ENCODE measurements at regions not wholly inside any gene's neighbourhood (a gene's known extent, or its start where the extent isn't known, plus 50 kb on each side); places are given as distances from the start of the nearest gene placed in this dataset.

DNA sequence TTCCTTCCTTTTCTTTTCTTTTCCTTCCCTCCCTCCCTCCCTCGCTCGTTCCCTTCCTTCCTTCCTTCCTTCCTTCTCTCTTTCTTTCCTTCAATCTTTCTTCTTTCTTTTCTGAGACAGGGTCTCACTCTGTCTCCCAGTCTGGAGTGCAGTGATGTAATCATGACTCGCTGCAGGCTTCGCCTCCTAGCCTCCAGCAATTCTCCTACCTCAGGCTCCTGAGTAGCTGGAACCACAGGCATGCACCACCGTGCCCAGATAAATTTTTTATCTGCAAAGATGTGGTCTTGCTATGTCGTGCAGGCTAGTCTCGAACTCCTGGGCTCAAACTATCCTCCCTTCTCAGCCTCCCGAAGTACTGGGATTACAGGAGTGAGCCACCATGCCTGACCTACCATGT is 81.4 kb downstream of the SPATA31C2 start:
- TF ChIP-seq, protein P1, sequence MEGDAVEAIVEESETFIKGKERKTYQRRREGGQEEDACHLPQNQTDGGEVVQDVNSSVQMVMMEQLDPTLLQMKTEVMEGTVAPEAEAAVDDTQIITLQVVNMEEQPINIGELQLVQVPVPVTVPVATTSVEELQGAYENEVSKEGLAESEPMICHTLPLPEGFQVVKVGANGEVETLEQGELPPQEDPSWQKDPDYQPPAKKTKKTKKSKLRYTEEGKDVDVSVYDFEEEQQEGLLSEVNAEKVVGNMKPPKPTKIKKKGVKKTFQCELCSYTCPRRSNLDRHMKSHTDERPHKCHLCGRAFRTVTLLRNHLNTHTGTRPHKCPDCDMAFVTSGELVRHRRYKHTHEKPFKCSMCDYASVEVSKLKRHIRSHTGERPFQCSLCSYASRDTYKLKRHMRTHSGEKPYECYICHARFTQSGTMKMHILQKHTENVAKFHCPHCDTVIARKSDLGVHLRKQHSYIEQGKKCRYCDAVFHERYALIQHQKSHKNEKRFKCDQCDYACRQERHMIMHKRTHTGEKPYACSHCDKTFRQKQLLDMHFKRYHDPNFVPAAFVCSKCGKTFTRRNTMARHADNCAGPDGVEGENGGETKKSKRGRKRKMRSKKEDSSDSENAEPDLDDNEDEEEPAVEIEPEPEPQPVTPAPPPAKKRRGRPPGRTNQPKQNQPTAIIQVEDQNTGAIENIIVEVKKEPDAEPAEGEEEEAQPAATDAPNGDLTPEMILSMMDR (IDR thresholded peaks at IDR 0.05), result no peak
- H3K36me3 ChIP-seq (ENCODE audit: low read depth), result no peaks in the 10 kb centered on the region
- H3K4me3 ChIP-seq, result no peak overlapping the region
- ATAC-seq, result no peak
- intact Hi-C loops (cut with DNase I, micrococcal nuclease), result no loop called here
- no peaks in the 10 kb centered on the region for H3K9me3 ChIP-seq
- no peaks in the 10 kb centered on the region for H3K4me1 ChIP-seq (ENCODE audit: low read depth)
- DNase-seq, result no peak

DNA sequence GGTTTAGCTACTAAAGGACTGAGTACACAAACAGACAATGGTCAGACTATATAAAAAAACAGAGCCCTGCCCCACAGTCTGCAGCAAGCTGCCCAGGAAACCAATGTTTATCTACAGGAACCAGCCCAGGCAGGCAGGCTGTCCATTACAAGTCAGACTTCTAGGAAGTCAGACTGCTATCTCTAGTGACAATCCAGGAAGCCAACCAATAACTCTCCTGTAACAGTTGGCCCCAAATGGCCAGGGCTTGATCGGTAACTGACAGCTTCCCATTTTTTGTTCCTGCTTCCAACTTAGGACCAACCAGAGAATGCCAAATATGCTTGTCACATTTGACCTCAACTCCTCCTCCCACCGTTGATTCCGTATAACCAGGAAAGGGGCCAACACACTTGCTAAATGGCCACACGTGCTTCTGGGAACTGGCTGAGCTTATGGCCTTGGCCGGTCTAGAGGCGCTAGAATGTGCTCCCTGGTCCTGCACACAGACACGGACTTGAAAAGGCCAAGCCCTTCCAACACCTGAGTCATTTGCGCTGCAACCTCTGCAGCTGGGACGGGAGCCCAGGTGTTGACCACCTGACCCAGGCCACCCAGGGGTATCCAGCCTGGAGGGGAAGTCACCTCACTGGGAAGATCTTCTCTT is 79.6 kb upstream of the CDK20 start:
- Histone ChIP-seq H3K36me3 (ENCODE audit: low read depth) (no peaks in the 10 kb centered on the region), H3K4me3 (no peak overlapping the region), H3K4me1 (ENCODE audit: low read depth) (no peaks in the 10 kb centered on the region), H3K9me3 (no peaks in the 10 kb centered on the region)
- intact Hi-C loops (cut with DNase I, micrococcal nuclease), result no loop called here
- no peak for ATAC-seq
- TF ChIP-seq, protein P1 (IDR thresholded peaks at IDR 0.05), result no peak
- DNase-seq, result no peak

DNA sequence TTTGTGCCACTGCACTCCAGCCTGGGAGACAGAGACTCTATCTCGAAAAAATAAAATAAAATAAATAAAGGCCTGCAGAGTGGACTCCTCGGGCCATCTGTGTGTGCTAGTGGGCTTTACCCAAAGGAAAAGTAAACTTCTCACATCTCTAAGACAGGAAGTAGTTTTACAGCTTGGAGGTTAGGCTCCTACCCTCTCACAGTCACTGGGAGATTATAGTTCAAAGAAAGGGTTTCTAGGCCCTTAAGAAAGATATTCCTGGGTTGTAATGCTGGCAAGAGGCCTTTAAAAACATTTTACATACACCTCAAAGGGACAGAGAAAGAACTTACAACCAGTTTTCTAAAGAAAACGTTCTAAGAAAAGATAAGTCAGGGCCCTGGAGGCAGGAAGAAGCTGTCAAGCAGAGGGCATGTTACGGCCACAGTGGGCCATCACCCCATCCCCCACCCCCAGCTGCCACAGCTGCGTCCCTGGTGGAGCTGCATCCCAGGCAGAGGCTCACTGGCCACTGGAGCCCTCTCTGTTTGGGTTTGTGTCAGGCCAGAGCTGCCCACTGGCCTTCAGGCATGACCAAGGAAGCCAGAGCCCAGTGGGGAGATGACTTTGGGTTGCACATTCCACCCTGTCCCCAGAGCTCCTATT is 78.1 kb upstream of the CDK20 start:
- ATAC-seq (no peak), DNase-seq (no peak)
- Histone ChIP-seq H3K36me3 (ENCODE audit: low read depth) (no peaks in the 10 kb centered on the region), H3K9me3 (no peaks in the 10 kb centered on the region), H3K4me1 (ENCODE audit: low read depth) (no peaks in the 10 kb centered on the region), H3K4me3 (no peak overlapping the region)
- intact Hi-C loops (cut with DNase I, micrococcal nuclease), result no loop called here
- TF ChIP-seq, protein P1 (IDR thresholded peaks at IDR 0.05), result no peak

DNA sequence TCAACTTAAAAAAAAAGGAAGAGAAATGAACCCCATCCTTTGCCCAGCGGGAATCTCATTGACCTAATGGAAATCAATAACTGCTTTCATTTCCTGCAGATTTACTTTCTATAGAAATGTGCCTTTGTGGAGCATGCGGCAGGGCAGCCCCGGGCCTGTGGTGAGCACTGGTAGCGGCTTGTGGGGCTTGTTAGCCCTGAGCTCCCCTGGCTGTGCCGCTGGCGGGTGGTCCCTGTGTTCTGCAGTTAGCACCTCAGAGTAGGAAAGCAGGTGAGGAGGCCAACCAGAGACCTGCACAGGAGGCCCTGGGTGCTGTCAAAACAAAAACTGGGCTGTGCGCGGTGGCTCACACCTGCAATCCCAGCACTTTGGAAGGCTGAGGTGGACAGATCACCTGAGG is 76.8 kb upstream of the CDK20 start:
- H3K36me3 ChIP-seq (ENCODE audit: low read depth), result no peaks in the 10 kb centered on the region
- ATAC-seq (no peak), DNase-seq (no peak)

DNA sequence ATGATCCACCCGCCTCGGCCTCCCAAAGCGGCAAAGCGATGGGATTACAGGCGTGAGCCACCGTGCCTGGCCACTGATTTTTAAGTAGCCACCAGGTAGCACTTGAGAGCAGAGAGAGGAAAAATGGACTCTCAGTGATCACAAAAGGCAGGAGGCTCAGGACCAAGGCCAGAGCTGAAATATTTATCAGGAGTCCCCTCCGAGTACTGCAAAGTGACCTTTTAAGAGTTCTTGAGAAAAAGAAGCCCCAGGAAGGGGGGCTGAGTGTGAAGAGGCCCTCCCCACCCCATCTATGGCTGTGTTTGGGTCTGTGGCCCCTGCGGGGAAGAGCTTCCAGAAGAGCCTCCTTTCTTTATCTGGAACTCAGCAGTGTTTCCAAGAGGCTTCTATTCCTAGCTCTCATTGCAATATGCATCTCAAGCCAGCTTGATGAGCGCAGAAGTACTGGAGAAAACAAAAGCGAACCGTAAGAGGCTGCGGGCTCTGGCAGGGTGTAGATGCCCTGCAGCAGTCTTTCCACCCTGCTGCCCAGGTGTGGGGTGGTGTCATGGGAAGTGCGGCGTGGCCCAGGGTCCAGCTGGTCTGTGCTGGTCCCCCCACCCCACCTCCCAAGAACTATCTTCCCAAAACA is 75.5 kb upstream of the CDK20 start:
- TF ChIP-seq, protein P1 (IDR thresholded peaks at IDR 0.05), result no peak
- Histone ChIP-seq H3K36me3 (ENCODE audit: low read depth) (no peaks in the 10 kb centered on the region), H3K4me1 (ENCODE audit: low read depth) (no peaks in the 10 kb centered on the region), H3K9me3 (peaks cover 3% of the 10 kb centered on the region), H3K4me3 (no peak overlapping the region)
- intact Hi-C loops (cut with DNase I, micrococcal nuclease), result loop anchor here in 1 of 2 donors (10.0 kb wide), 1 partner anchor 375 kb away; no protein-coding TSS in a partner anchor
- DNase-seq (no peak), ATAC-seq (no peak)

More for the DNA sequence above, 76.8 kb upstream of the CDK20 start:
- Histone ChIP-seq H3K4me1 (ENCODE audit: low read depth) (no peaks in the 10 kb centered on the region), H3K9me3 (no peaks in the 10 kb centered on the region), H3K4me3 (no peak overlapping the region)
- intact Hi-C loops (cut with DNase I, micrococcal nuclease), result no loop called here
- TF ChIP-seq, protein P1 (IDR thresholded peaks at IDR 0.05), result no peak

Data from mucosa of descending colon (tissue), 3 donors.